ENCODE measurements at regions not wholly inside any gene's neighbourhood (a gene's known extent, or its start where the extent isn't known, plus 50 kb on each side); places are given as distances from the start of the nearest gene placed in this dataset.

DNA sequence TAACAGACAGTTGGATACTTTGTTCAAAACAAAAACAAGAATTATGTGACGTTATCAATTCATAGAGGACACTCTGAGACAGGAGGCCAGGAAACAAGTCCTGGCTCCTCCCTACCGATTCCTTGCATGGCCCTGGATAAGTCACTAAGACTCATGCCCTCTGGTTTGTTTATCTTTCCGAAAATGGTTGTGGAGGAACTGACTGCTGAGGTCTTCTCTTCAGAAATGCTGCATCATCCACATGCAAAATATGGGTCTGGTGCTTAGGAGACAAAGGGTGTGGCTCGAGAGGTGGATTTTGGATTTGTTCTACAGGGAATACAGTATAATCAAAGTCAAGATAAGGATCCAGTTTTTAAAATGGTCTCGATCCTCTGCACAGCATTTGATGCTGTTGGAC is 130.9 kb downstream of the RELL1 start:
- TF ChIP-seq TCF7L2 (IDR thresholded peaks at IDR 0.05; ENCODE audit: borderline replicate concordance, low read depth, low read length) (no peak), ZFP37 (tag by site-specific recombination; IDR thresholded peaks at IDR 0.05) (no peak), ZNF274 (IDR thresholded peaks at IDR 0.05; ENCODE audit: low read length) (no peak), ZNF274 (tag by site-specific recombination; IDR thresholded peaks at IDR 0.05; ENCODE audit: borderline replicate concordance) (no peak), CTCF (tag by site-specific recombination; IDR thresholded peaks at IDR 0.05) (no peak), ZNF416 (tag by site-specific recombination; IDR thresholded peaks at IDR 0.05) (no peak), ZNF148 (tag by site-specific recombination; IDR thresholded peaks at IDR 0.05; ENCODE audit: borderline replicate concordance) (no peak), ZSCAN5A (tag by site-specific recombination; IDR thresholded peaks at IDR 0.05) (no peak), HOXA7 (CRISPR knock-in tag; IDR thresholded peaks at IDR 0.05; ENCODE audit: borderline replicate concordance) (no peak), ZNF280D (tag by site-specific recombination; IDR thresholded peaks at IDR 0.05) (no peak)
- TF ChIP-seq, protein P1, sequence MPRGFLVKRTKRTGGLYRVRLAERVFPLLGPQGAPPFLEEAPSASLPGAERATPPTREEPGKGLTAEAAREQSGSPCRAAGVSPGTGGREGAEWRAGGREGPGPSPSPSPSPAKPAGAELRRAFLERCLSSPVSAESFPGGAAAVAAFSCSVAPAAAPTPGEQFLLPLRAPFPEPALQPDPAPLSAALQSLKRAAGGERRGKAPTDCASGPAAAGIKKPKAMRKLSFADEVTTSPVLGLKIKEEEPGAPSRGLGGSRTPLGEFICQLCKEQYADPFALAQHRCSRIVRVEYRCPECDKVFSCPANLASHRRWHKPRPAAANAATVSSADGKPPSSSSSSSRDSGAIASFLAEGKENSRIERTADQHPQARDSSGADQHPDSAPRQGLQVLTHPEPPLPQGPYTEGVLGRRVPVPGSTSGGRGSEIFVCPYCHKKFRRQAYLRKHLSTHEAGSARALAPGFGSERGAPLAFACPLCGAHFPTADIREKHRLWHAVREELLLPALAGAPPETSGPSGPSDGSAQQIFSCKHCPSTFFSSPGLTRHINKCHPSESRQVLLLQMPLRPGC (tag by site-specific recombination; IDR thresholded peaks at IDR 0.05) = no peak
- TF ChIP-seq, protein P2, sequence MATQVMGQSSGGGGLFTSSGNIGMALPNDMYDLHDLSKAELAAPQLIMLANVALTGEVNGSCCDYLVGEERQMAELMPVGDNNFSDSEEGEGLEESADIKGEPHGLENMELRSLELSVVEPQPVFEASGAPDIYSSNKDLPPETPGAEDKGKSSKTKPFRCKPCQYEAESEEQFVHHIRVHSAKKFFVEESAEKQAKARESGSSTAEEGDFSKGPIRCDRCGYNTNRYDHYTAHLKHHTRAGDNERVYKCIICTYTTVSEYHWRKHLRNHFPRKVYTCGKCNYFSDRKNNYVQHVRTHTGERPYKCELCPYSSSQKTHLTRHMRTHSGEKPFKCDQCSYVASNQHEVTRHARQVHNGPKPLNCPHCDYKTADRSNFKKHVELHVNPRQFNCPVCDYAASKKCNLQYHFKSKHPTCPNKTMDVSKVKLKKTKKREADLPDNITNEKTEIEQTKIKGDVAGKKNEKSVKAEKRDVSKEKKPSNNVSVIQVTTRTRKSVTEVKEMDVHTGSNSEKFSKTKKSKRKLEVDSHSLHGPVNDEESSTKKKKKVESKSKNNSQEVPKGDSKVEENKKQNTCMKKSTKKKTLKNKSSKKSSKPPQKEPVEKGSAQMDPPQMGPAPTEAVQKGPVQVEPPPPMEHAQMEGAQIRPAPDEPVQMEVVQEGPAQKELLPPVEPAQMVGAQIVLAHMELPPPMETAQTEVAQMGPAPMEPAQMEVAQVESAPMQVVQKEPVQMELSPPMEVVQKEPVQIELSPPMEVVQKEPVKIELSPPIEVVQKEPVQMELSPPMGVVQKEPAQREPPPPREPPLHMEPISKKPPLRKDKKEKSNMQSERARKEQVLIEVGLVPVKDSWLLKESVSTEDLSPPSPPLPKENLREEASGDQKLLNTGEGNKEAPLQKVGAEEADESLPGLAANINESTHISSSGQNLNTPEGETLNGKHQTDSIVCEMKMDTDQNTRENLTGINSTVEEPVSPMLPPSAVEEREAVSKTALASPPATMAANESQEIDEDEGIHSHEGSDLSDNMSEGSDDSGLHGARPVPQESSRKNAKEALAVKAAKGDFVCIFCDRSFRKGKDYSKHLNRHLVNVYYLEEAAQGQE (tag by site-specific recombination; IDR thresholded peaks at IDR 0.05) = no peak

All from HEK293 (cell line).